Activated CD4-positive, alpha-beta T cell treated with anti-CD3 and anti-CD28 coated beads for 36 hours (primary cell): ENCODE measurements at regions not wholly inside any gene's neighbourhood (a gene's known extent, or its start where the extent isn't known, plus 50 kb on each side); places are given as distances from the start of the nearest gene placed in this dataset.
A peak's percentile ranks its signal among the peaks of the same experiment; 100 is the strongest.

Experiments
- ATAC-seq: fragments of 200-7000 bp; cut with Tn5 transposase; one replicate; pipeline ENCODE4 v1.10.0; 2021; ENCODE audit warnings: mild to moderate bottlenecking, moderate library complexity
- CTCF ChIA-PET: fragments of 350-600 bp; sonication (Branson Sonifier 250); formaldehyde crosslinking; loops from one replicate; lab custom pipeline; 2021; ENCODE audit warnings: antibody characterized with exemption; lab: Charles Lee
- POLR2A ChIA-PET: fragments of 350-600 bp; sonication (Branson Sonifier 250); formaldehyde crosslinking; loops from one replicate; lab custom pipeline; 2021; ENCODE audit warnings: antibody characterized with exemption, inconsistent platforms; lab: Charles Lee
- DNase-seq: peaks from one replicate; pipeline ENCODE4 v3.0.0-alpha.2; 2020
- H3K27ac Mint-ChIP-seq: one replicate; pipeline ENCODE4 v1.8.0; 2021; ENCODE audit warnings: mixed read lengths
- H3K27me3 Mint-ChIP-seq: one replicate; pipeline ENCODE4 v1.8.0; 2021; ENCODE audit warnings: mixed read lengths
- H3K36me3 Mint-ChIP-seq: one replicate; pipeline ENCODE4 v1.8.0; 2021; ENCODE audit warnings: low read depth, mixed read lengths
- H3K4me1 Mint-ChIP-seq: one replicate; pipeline ENCODE4 v1.8.0; 2021; ENCODE audit warnings: mixed read lengths
- H3K4me3 Mint-ChIP-seq: one replicate; pipeline ENCODE4 v1.8.0; 2021; ENCODE audit warnings: mild to moderate bottlenecking, moderate library complexity, mixed read lengths
- H3K9me3 Mint-ChIP-seq: one replicate; pipeline ENCODE4 v1.8.0; 2021; ENCODE audit warnings: low read depth, mixed read lengths
- intact Hi-C, 2 experiments: fragments of 100-400 bp; cut with DNase I in 1 of 2; cut with micrococcal nuclease in 1 of 2; formaldehyde crosslinking; loops; one replicate each; pipeline versions ENCODE4 v1.14.2 to v1.15.1; 2022 to 2024; cut with DNase I, micrococcal nuclease

GRCh38 chr2:8546612-8547283, 135.1 kb upstream of the ID2 start:
- ATAC-seq (no peak), DNase-seq (peak; percentile 38)
- H3K36me3 Mint-ChIP-seq, result no peaks in the 10 kb centered on the region
- ChIA-PET POLR2A (interaction anchor here (1.1 to 1.3 kb wide), 2 partner anchors 32 to 135 kb away, joined by 7 to 11 read pairs; partner anchors contain the start of gene ID2), CTCF (interaction anchor here (0.6 to 0.7 kb wide), 4 partner anchors 63 to 428 kb away, joined by 3 to 7 read pairs (median 4); no protein-coding TSS in a partner anchor)
- peak overlapping the region; percentile 64 for H3K27ac Mint-ChIP-seq
- peaks cover 66% of the 10 kb centered on the region for H3K4me1 Mint-ChIP-seq
- no peaks in the 10 kb centered on the region for H3K9me3 Mint-ChIP-seq
- H3K27me3 Mint-ChIP-seq, result no peaks in the 10 kb centered on the region
- H3K4me3 Mint-ChIP-seq, result no peak overlapping the region
- intact Hi-C loops, result loop anchor here (5.0 to 10.0 kb wide), 5 partner anchors 244 to 982 kb away; partner anchors contain the start of gene MBOAT2 (in 1 of the 2)

- no peak overlapping the region for H3K4me3 Mint-ChIP-seq
- ChIA-PET CTCF (no interaction called here), POLR2A (interaction anchor here (1.1 kb wide), 1 partner anchor 32 kb away, joined by 7 read pairs; no protein-coding TSS in a partner anchor)
- DNase-seq, result no peak
- H3K9me3 Mint-ChIP-seq, result no peaks in the 10 kb centered on the region
- peak overlapping the region; percentile 64 for H3K27ac Mint-ChIP-seq
- no peak for ATAC-seq
- H3K27me3 Mint-ChIP-seq, result peaks cover 2% of the 10 kb centered on the region
- H3K4me1 Mint-ChIP-seq, result peaks cover 63% of the 10 kb centered on the region
- intact Hi-C loops, result loop anchor here (5.0 to 10.0 kb wide), 5 partner anchors 245 to 983 kb away; partner anchors contain the start of gene MBOAT2 (in 1 of the 2)
- H3K36me3 Mint-ChIP-seq, result no peaks in the 10 kb centered on the region
These were observed 134.4 kb upstream of the ID2 start for GRCh38 chr2:8547284-8548064.

GRCh38 chr2:8548065-8548618, 133.7 kb upstream of the ID2 start:
- no peak overlapping the region for H3K4me3 Mint-ChIP-seq
- ChIA-PET CTCF (interaction anchor here (0.6 to 1.0 kb wide), 3 partner anchors 68 to 145 kb away, joined by 3 to 4 read pairs (median 3); no protein-coding TSS in a partner anchor), POLR2A (no interaction called here)
- H3K27me3 Mint-ChIP-seq, result peaks cover 2% of the 10 kb centered on the region
- peak overlapping the region; percentile 43 for H3K27ac Mint-ChIP-seq
- DNase-seq (no peak), ATAC-seq (no peak)
- intact Hi-C loops, result loop anchor here (5.0 to 10.0 kb wide), 5 partner anchors 246 to 983 kb away; partner anchors contain the start of gene MBOAT2 (in 1 of the 2)
- peaks cover 57% of the 10 kb centered on the region for H3K4me1 Mint-ChIP-seq
- no peaks in the 10 kb centered on the region for H3K36me3 Mint-ChIP-seq
- H3K9me3 Mint-ChIP-seq, result no peaks in the 10 kb centered on the region

DNA sequence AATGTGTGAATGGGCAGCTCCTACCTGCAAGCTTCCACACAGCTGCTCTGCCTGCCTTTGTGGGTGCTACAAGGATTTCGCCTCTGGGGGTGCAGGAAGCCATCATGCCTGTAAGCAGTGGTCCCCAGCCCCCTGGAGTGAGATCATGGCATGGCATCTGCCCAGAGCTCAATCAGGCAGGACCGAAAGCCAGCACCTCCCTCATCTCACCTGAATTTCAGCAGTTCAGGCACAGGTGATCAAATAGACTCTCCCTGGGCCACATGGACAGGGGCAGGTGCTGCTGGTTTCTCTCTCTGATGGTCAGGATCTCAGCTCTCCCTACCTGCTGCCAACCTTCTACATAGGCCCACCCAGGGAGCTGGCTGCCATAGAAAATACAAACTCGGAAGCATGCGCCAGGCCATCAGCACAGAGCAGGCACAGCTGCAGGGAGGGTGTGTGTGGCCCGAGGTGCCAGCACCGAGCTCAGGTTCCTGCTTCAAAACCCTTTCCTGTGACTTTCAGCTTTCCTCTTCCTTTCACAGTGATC, 133.2 kb upstream of the ID2 start:
- Mint-ChIP-seq H3K4me1 (peaks cover 53% of the 10 kb centered on the region), H3K9me3 (no peaks in the 10 kb centered on the region), H3K4me3 (no peak overlapping the region), H3K36me3 (no peaks in the 10 kb centered on the region), H3K27ac (no peak overlapping the region), H3K27me3 (peaks cover 2% of the 10 kb centered on the region)
- no peak for ATAC-seq
- ChIA-PET POLR2A (no interaction called here), CTCF (interaction anchor here (0.6 to 1.0 kb wide), 4 partner anchors 68 to 144 kb away, joined by 3 to 4 read pairs (median 3); no protein-coding TSS in a partner anchor)
- intact Hi-C loops, result loop anchor here (5.0 to 10.0 kb wide), 5 partner anchors 246 to 984 kb away; partner anchors contain the start of gene MBOAT2 (in 1 of the 2)
- no peak for DNase-seq

GRCh38 chr2:8549273-8549922, 132.5 kb upstream of the ID2 start:
- DNase-seq, result no peak
- intact Hi-C loops, result loop anchor here (5.0 to 10.0 kb wide), 5 partner anchors 247 to 985 kb away; partner anchors contain the start of gene MBOAT2 (in 1 of the 2)
- ChIA-PET POLR2A (interaction anchor here (0.6 kb wide), 1 partner anchor 1584 kb away, joined by 3 read pairs; no protein-coding TSS in a partner anchor), CTCF (interaction anchor here (0.7 to 1.0 kb wide), 2 partner anchors 69 to 72 kb away, joined by 3 to 4 read pairs; no protein-coding TSS in a partner anchor)
- Mint-ChIP-seq H3K27ac (no peak overlapping the region), H3K36me3 (no peaks in the 10 kb centered on the region), H3K4me1 (peaks cover 46% of the 10 kb centered on the region), H3K27me3 (peaks cover 2% of the 10 kb centered on the region), H3K9me3 (no peaks in the 10 kb centered on the region), H3K4me3 (no peak overlapping the region)
- no peak for ATAC-seq

GRCh38 chr2:8549942-8550341, 131.9 kb upstream of the ID2 start:
- Mint-ChIP-seq H3K9me3 (peaks cover under 1% of the 10 kb centered on the region), H3K36me3 (no peaks in the 10 kb centered on the region), H3K4me1 (peaks cover 41% of the 10 kb centered on the region), H3K27me3 (peaks cover 2% of the 10 kb centered on the region), H3K4me3 (no peak overlapping the region), H3K27ac (no peak overlapping the region)
- DNase-seq (no peak), ATAC-seq (no peak)
- intact Hi-C loops, result loop anchor here (5.0 to 10.0 kb wide), 5 partner anchors 248 to 985 kb away; partner anchors contain the start of gene MBOAT2 (in 1 of the 2)
- POLR2A ChIA-PET, result interaction anchor here (0.6 kb wide), 1 partner anchor 1584 kb away, joined by 3 read pairs; no protein-coding TSS in a partner anchor
- CTCF ChIA-PET, result no interaction called here

GRCh38 chr2:8550481-8550880, 131.4 kb upstream of the ID2 start:
- H3K4me3 Mint-ChIP-seq, result no peak overlapping the region
- no peak for DNase-seq
- peaks cover 2% of the 10 kb centered on the region for H3K27me3 Mint-ChIP-seq
- H3K4me1 Mint-ChIP-seq, result peaks cover 35% of the 10 kb centered on the region
- ATAC-seq, result no peak
- ChIA-PET CTCF (no interaction called here), POLR2A (no interaction called here)
- intact Hi-C loops, result no loop called here
- no peak overlapping the region for H3K27ac Mint-ChIP-seq
- peaks cover 4% of the 10 kb centered on the region for H3K9me3 Mint-ChIP-seq
- H3K36me3 Mint-ChIP-seq, result no peaks in the 10 kb centered on the region

GRCh38 chr2:8550937-8551621, 130.8 kb upstream of the ID2 start:
- Mint-ChIP-seq H3K27me3 (peaks cover 2% of the 10 kb centered on the region), H3K4me1 (peaks cover 30% of the 10 kb centered on the region), H3K27ac (peak overlapping the region; percentile 60), H3K9me3 (peaks cover 4% of the 10 kb centered on the region), H3K36me3 (no peaks in the 10 kb centered on the region), H3K4me3 (no peak overlapping the region)
- DNase-seq (no peak), ATAC-seq (no peak)
- intact Hi-C loops, result no loop called here
- POLR2A ChIA-PET, result no interaction called here
- CTCF ChIA-PET, result no interaction called here

DNA sequence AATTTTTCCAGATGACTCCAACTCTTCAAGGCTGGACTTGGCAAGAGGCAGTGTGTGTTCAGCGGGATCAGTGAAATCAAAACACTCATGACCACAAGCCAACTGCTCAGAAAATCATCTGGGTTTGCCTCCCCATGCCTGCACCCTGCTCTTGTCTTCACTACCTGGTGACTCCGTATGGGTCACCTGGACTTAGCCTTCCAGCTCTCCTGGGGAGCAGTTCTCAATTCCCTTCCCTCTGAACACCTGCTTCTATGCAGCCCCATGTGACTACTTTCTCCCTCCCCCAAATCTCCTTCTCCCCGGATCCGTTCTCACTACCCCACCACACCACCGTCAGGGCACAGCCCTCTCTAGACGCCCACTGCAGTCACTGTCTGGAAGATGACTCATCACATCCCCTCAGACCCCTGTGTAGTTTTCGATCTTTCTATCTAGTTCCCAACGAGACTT, 130.2 kb upstream of the ID2 start:
- CTCF ChIA-PET, result no interaction called here
- POLR2A ChIA-PET, result no interaction called here
- Mint-ChIP-seq H3K9me3 (peaks cover 4% of the 10 kb centered on the region), H3K36me3 (no peaks in the 10 kb centered on the region), H3K4me3 (no peak overlapping the region), H3K27me3 (peaks cover 2% of the 10 kb centered on the region), H3K27ac (peak overlapping the region; percentile 60), H3K4me1 (peaks cover 25% of the 10 kb centered on the region)
- intact Hi-C loops, result no loop called here
- ATAC-seq, result peak; percentile 55
- no peak for DNase-seq

- Mint-ChIP-seq H3K36me3 (no peaks in the 10 kb centered on the region), H3K9me3 (peaks cover 4% of the 10 kb centered on the region), H3K4me3 (no peak overlapping the region), H3K27me3 (peaks cover 2% of the 10 kb centered on the region), H3K4me1 (peaks cover 18% of the 10 kb centered on the region), H3K27ac (no peak overlapping the region)
- ChIA-PET CTCF (interaction anchor here (1.5 kb wide), 1 partner anchor 86 kb away, joined by 4 read pairs; no protein-coding TSS in a partner anchor), POLR2A (interaction anchor here (0.8 kb wide), 1 partner anchor 19 kb away, joined by 3 read pairs; no protein-coding TSS in a partner anchor)
- intact Hi-C loops, result no loop called here
- no peak for DNase-seq
- no peak for ATAC-seq
These were observed 129.5 kb upstream of the ID2 start for GRCh38 chr2:8552293-8552801.
